ENCODE measurements at regions not wholly inside any gene's neighbourhood (a gene's known extent, or its start where the extent isn't known, plus 50 kb on each side); places are given as distances from the start of the nearest gene placed in this dataset.

DNA sequence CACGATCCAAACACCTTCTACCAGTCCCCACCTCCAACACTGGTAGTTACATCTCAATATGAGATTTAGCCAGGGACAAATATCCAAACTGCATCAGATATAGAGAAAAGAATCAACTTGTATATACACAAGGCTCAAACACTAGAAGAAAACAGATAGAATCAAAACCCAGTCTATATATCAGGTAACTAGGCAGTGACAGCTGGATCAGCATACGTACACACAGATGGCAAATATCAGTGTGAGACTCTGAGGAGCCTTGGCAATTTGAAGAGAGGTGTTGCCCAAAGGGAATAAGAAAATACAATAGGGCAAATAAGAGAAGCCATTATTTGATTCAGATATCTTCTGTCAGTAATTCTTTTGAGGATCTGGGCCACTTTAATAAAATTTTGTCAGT, 951.3 kb upstream of the CHORDC1 start:
- Histone ChIP-seq H3K9ac (ENCODE audit: insufficient read depth, low read length, poor library complexity, severe bottlenecking) (no peak overlapping the region), H3K4me3 (replicated peaks in 1 of 3; ENCODE audit: low read depth in 2 of 3, low read length in 3 of 3) (no peak overlapping the region), H4K20me1 (ENCODE audit: insufficient read depth, low read length) (no peaks in the 10 kb centered on the region), H2AFZ (ENCODE audit: insufficient read depth, low read depth, low read length, poor library complexity, severe bottlenecking) (no peak overlapping the region), H3K27me3 (ENCODE audit: control insufficient read depth in 2 of 2, insufficient read depth in 2 of 2, low read length in 2 of 2) (no peaks in the 10 kb centered on the region), H3K36me3 (replicated peaks in 1 of 2; ENCODE audit: control insufficient read depth in 1 of 2, insufficient read depth in 2 of 2, low read length in 2 of 2) (no peaks in the 10 kb centered on the region), H3K4me2 (replicated peaks; ENCODE audit: extremely low read depth, low read length, poor library complexity, severe bottlenecking) (no peak overlapping the region), H3K9me3 (replicated peaks in 1 of 2; ENCODE audit: control insufficient read depth in 1 of 2, insufficient read depth in 1 of 2, low read length in 2 of 2) (no peaks in the 10 kb centered on the region), H3K79me2 (ENCODE audit: insufficient read depth, low read length) (no peaks in the 10 kb centered on the region), H3K4me1 (ENCODE audit: control insufficient read depth in 1 of 2, insufficient read depth in 2 of 2, low read length in 2 of 2) (no peaks in the 10 kb centered on the region), H3K27ac (ENCODE audit: low read depth in 1 of 2, low read length in 2 of 2) (no peak overlapping the region)
- no peaks in the 10 kb centered on the region for H3K36me3 Mint-ChIP-seq
- no peaks in the 10 kb centered on the region for H3K4me1 Mint-ChIP-seq
- TF ChIP-seq, protein P1, sequence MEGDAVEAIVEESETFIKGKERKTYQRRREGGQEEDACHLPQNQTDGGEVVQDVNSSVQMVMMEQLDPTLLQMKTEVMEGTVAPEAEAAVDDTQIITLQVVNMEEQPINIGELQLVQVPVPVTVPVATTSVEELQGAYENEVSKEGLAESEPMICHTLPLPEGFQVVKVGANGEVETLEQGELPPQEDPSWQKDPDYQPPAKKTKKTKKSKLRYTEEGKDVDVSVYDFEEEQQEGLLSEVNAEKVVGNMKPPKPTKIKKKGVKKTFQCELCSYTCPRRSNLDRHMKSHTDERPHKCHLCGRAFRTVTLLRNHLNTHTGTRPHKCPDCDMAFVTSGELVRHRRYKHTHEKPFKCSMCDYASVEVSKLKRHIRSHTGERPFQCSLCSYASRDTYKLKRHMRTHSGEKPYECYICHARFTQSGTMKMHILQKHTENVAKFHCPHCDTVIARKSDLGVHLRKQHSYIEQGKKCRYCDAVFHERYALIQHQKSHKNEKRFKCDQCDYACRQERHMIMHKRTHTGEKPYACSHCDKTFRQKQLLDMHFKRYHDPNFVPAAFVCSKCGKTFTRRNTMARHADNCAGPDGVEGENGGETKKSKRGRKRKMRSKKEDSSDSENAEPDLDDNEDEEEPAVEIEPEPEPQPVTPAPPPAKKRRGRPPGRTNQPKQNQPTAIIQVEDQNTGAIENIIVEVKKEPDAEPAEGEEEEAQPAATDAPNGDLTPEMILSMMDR (IDR thresholded peaks at IDR 0.05), result no peak
- no peak for DNase-seq
- no peak overlapping the region for H3K27ac Mint-ChIP-seq
- intact Hi-C loops (cut with micrococcal nuclease), result no loop called here
- H3K27me3 Mint-ChIP-seq (ENCODE audit: low read depth in 3 of 3), result peaks cover 0 to 3% (median 1%) of the 10 kb centered on the region in 3 donors
- H3K9me3 Mint-ChIP-seq, result peaks cover 0 to 10% (median 1%) of the 10 kb centered on the region in 7 donors
- WGBS (ENCODE audit: insufficient coverage), result 100% methylated on average over 1 of the region's 2 CpGs
- no peak overlapping the region for H3K4me3 Mint-ChIP-seq

DNA sequence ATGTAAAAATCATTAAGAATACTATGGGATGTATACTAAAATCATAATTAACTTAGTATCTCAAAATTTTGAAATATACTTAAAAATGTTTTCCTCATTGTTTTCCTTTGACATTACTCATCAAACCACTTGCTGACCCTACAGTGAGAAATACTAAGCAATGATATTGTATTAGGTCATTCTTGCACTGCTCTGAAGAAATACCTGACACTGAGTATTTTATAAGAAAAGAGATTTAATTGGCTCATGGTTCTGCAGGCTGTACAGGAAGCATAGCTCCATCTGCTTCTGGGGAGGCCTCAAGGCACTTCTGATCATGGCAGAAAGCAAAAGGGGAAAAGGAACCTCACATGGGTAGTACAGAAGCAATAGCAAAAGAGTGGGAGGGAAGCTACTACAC, 950.9 kb upstream of the CHORDC1 start:
- no peak overlapping the region for H3K27ac Mint-ChIP-seq
- Histone ChIP-seq H3K4me2 (replicated peaks; ENCODE audit: extremely low read depth, low read length, poor library complexity, severe bottlenecking) (no peak overlapping the region), H4K20me1 (ENCODE audit: insufficient read depth, low read length) (no peaks in the 10 kb centered on the region), H3K36me3 (replicated peaks in 1 of 2; ENCODE audit: control insufficient read depth in 1 of 2, insufficient read depth in 2 of 2, low read length in 2 of 2) (no peaks in the 10 kb centered on the region), H3K27ac (ENCODE audit: low read depth in 1 of 2, low read length in 2 of 2) (no peak overlapping the region), H3K4me1 (ENCODE audit: control insufficient read depth in 1 of 2, insufficient read depth in 2 of 2, low read length in 2 of 2) (no peaks in the 10 kb centered on the region), H2AFZ (ENCODE audit: insufficient read depth, low read depth, low read length, poor library complexity, severe bottlenecking) (no peak overlapping the region), H3K9ac (ENCODE audit: insufficient read depth, low read length, poor library complexity, severe bottlenecking) (no peak overlapping the region), H3K27me3 (ENCODE audit: control insufficient read depth in 2 of 2, insufficient read depth in 2 of 2, low read length in 2 of 2) (no peaks in the 10 kb centered on the region), H3K4me3 (replicated peaks in 1 of 3; ENCODE audit: low read depth in 2 of 3, low read length in 3 of 3) (no peak overlapping the region), H3K79me2 (ENCODE audit: insufficient read depth, low read length) (no peaks in the 10 kb centered on the region), H3K9me3 (replicated peaks in 1 of 2; ENCODE audit: control insufficient read depth in 1 of 2, insufficient read depth in 1 of 2, low read length in 2 of 2) (no peaks in the 10 kb centered on the region)
- H3K4me1 Mint-ChIP-seq, result no peaks in the 10 kb centered on the region
- intact Hi-C loops (cut with micrococcal nuclease), result no loop called here
- TF ChIP-seq, protein P1 (IDR thresholded peaks at IDR 0.05), result no peak
- no peaks in the 10 kb centered on the region for H3K36me3 Mint-ChIP-seq
- no peak overlapping the region for H3K4me3 Mint-ChIP-seq
- no peak for DNase-seq
- H3K27me3 Mint-ChIP-seq (ENCODE audit: low read depth in 3 of 3), result peaks cover 0 to 3% (median 1%) of the 10 kb centered on the region in 3 donors
- peaks cover 0 to 10% (median 0%) of the 10 kb centered on the region in 7 donors for H3K9me3 Mint-ChIP-seq

Measured in CD14-positive monocyte (primary cell).